ENCODE measurements at regions not wholly inside any gene's neighbourhood (a gene's known extent, or its start where the extent isn't known, plus 50 kb on each side); places are given as distances from the start of the nearest gene placed in this dataset.

DNA sequence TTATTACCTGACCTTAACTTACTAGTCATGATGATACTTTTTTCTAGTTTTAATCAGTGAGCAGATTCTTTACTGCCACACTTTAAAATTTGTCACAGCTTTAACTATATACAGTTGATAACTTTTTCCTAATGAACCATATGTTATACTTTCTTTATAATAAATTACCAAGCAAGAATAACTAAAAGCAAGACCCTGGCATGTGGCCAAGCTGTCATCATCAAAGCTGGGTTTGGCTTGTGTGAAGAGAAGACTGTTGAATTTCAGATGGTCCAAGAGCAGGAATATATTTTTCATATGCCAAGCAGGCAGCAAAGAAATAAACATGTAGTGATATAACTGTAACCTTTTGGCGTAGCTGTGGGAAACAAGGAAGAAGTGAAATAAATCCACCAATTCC, 93.5 kb downstream of the PUS7L start:
- DNase-seq (ENCODE audit: low read depth), result no peak
- TF ChIP-seq, protein P1, sequence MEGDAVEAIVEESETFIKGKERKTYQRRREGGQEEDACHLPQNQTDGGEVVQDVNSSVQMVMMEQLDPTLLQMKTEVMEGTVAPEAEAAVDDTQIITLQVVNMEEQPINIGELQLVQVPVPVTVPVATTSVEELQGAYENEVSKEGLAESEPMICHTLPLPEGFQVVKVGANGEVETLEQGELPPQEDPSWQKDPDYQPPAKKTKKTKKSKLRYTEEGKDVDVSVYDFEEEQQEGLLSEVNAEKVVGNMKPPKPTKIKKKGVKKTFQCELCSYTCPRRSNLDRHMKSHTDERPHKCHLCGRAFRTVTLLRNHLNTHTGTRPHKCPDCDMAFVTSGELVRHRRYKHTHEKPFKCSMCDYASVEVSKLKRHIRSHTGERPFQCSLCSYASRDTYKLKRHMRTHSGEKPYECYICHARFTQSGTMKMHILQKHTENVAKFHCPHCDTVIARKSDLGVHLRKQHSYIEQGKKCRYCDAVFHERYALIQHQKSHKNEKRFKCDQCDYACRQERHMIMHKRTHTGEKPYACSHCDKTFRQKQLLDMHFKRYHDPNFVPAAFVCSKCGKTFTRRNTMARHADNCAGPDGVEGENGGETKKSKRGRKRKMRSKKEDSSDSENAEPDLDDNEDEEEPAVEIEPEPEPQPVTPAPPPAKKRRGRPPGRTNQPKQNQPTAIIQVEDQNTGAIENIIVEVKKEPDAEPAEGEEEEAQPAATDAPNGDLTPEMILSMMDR (conservative IDR thresholded peaks at IDR 0.05; ENCODE audit: control insufficient read depth, insufficient read depth, low read depth, low read length), result no peak
- no peak overlapping the region for H3K4me3 ChIP-seq (ENCODE audit: control insufficient read depth, low read depth, low read length)

DNA sequence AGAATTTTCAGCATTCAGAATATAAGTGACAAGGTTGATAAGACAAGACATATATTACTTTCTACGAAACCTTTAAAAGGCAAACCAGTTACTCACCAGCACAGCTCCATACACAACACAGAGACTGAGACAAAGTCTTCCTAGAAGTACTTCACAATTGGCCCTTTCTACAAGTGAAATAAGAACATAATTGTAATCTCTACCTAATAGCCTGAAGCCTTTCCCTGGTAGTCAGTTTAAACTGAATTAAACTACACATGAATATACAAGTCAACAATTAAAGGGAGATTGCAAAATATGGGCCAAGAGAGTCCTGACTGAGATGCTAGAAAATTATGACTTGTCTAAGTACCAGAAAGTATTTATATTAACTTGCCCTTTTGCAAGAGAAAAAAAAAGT, 95.9 kb downstream of the PUS7L start:
- no peak overlapping the region for H3K4me3 ChIP-seq (ENCODE audit: control insufficient read depth, low read depth, low read length)
- DNase-seq (ENCODE audit: low read depth), result no peak
- TF ChIP-seq, protein P1 (conservative IDR thresholded peaks at IDR 0.05; ENCODE audit: control insufficient read depth, insufficient read depth, low read depth, low read length), result no peak

DNA sequence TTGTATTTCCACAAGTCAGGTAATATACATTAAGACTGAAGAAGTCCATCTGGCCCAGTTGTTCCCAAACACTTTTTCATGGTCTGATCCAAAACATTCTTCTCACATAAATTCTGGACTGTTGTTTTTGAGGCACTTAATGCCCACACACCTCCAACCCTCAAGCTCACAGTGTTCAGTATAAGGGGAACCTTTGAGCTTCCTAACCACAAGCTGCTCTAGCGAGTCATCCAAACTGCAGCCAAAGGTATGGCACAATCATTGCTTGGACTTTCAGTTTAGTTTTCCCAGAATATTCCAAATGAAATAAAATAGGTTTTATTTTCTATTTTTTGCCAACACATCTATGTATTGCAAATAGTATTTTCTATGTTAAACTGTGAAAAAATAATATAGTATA, 103.0 kb downstream of the PUS7L start:
- no peak overlapping the region for H3K4me3 ChIP-seq (ENCODE audit: control insufficient read depth, low read depth, low read length)
- DNase-seq (ENCODE audit: low read depth), result peak; percentile 67
- TF ChIP-seq, protein P1 (conservative IDR thresholded peaks at IDR 0.05; ENCODE audit: control insufficient read depth, insufficient read depth, low read depth, low read length), result no peak

DNA sequence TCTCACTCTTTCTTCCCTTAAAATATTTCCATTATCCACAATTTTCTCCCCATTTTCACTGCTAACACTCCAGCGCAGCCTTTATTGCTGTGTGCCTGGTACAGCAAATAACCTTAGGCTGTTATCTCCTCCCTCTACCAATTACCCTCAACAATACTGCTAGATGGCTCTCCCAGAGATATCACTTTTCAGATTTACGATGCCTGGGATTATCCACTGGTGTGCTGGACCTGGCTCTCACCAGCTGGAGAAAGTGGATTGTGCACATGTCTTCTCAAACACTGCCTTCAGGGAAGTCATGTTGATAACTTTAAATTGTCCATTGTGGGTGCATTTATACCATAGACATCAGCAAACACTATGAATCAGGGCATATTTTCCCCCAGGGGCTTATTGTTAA, 101.9 kb upstream of the ADAMTS20 start:
- TF ChIP-seq, protein P1 (conservative IDR thresholded peaks at IDR 0.05; ENCODE audit: control insufficient read depth, insufficient read depth, low read depth, low read length), result no peak
- H3K4me3 ChIP-seq (ENCODE audit: control insufficient read depth, low read depth, low read length), result no peak overlapping the region
- DNase-seq (ENCODE audit: low read depth), result no peak

DNA sequence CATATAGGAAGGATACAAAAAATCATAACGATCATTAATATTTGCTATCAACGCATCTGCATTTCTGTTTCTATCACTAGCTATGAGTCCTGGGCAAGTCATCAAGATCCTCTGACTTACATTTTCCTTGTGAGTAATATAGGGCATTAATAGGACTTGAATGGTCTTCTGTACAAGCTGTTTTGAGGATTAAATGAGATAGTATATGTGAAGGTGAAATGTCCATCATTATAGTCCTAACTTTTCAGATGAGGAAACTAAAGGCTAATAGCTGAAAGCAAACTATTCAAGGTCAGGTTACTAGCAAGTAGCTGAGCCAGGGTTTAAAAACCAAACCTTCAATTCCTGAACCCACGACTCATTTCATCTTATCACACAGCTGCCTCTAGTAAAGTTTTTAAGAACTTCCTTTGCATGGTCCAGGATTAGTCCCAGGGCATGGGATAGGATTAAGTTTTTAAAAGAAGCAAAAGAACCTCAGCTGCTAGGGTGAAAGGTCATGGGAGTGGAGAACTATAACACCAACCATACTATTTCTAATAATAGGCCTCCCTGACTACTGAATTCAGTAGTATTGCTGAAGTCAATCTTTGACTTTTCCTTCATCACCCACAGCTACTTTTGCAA, 101.4 kb upstream of the ADAMTS20 start:
- DNase-seq (ENCODE audit: low read depth), result no peak
- no peak overlapping the region for H3K4me3 ChIP-seq (ENCODE audit: control insufficient read depth, low read depth, low read length)
- TF ChIP-seq, protein P1 (conservative IDR thresholded peaks at IDR 0.05; ENCODE audit: control insufficient read depth, insufficient read depth, low read depth, low read length), result no peak

DNA sequence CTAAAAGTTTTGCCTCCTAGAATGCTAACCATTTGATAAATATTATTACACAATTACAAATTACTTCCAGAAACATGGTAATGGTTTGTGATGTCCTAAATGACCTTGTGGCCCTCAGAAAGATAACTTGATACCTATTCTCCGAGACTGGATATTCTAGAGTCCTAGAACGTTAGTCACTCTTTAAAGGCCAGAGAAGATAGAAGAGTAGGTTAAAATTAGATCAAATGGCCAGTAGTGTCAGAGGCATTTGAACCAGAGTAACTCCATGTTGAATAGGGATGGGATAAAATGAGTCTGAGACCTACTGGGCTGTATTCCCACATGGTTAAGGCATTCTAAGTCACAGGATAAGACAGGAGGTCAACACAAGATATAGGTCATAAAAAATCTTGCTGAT, 96.6 kb upstream of the ADAMTS20 start:
- TF ChIP-seq, protein P1 (conservative IDR thresholded peaks at IDR 0.05; ENCODE audit: control insufficient read depth, insufficient read depth, low read depth, low read length), result no peak
- H3K4me3 ChIP-seq (ENCODE audit: control insufficient read depth, low read depth, low read length), result no peak overlapping the region
- DNase-seq (ENCODE audit: low read depth), result no peak

DNA sequence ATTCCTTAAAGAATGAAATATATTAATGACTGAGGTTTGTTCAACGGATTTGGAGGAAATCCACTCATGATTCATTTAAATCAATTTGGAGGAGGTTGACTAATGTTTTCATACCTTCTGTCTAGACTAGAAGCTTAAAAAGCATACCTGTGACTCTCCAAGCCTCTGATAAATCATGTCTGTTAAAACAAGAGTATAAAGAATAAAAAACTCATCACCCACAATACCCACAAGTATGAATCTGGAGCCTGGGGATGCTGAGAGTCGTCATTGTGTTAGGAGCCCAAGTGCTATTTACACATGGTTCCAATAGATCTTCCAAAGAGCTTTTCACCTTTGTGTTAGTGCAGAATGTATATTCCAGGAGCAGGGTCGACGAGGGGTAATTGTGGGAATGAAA, 86.8 kb upstream of the ADAMTS20 start:
- DNase-seq (ENCODE audit: low read depth), result no peak
- TF ChIP-seq, protein P1 (conservative IDR thresholded peaks at IDR 0.05; ENCODE audit: control insufficient read depth, insufficient read depth, low read depth, low read length), result no peak

More for the DNA sequence above, 86.8 kb upstream of the ADAMTS20 start:
- H3K4me3 ChIP-seq (ENCODE audit: control insufficient read depth, low read depth, low read length), result no peak overlapping the region

Data from fibroblast of mammary gland (primary cell).